ENCODE measurements at regions not wholly inside any gene's neighbourhood (a gene's known extent, or its start where the extent isn't known, plus 50 kb on each side); places are given as distances from the start of the nearest gene placed in this dataset.

GRCh38 chr12:111064154-111064553 is 143.8 kb upstream of the MYL2 start:
- Histone ChIP-seq H3K14ac (ENCODE audit: insufficient read length) (no peak overlapping the region), H3K36me3 (ENCODE audit: control insufficient read depth in 2 of 4, insufficient read depth in 4 of 4, low read length in 3 of 4) (no peaks in the 10 kb centered on the region), H2AK5ac (ENCODE audit: low read depth, low read length) (no peak overlapping the region), H3K4me2 (ENCODE audit: insufficient read depth in 1 of 2, low read depth in 2 of 2, low read length in 2 of 2) (no peak overlapping the region), H4K5ac (ENCODE audit: insufficient read length, low read depth, low read length) (no peak overlapping the region), H4K91ac (replicated peaks; ENCODE audit: insufficient read length, low read length) (no peak overlapping the region), H3K79me1 (ENCODE audit: low read depth, low read length) (peaks cover 12% of the 10 kb centered on the region; the same call in 1 of the 2 replicates), H3K23me2 (ENCODE audit: low read depth, low read length) (no peaks in the 10 kb centered on the region), H3K9ac (replicated peaks in 1 of 4; ENCODE audit: extremely low read depth in 1 of 4, low read depth in 3 of 4, low read length in 3 of 4) (no peak overlapping the region), H2BK5ac (ENCODE audit: low read depth, low read length) (no peak overlapping the region), H3K4ac (replicated peaks; ENCODE audit: insufficient read length, low read depth, low read length) (no peak overlapping the region), H3K56ac (replicated peaks; ENCODE audit: insufficient read length, low read depth, low read length) (no peak overlapping the region), H2BK12ac (ENCODE audit: low read depth, low read length) (no peak overlapping the region), H2AFZ (ENCODE audit: low read length) (no peak overlapping the region), H3K4me3 (ENCODE audit: extremely low read depth in 1 of 4, insufficient read depth in 2 of 4, low read depth in 3 of 4, low read length in 4 of 4) (no peak overlapping the region), H2BK20ac (ENCODE audit: low read length) (no peak overlapping the region), H3K27ac (ENCODE audit: low read depth, low read length) (no peak overlapping the region), H3K9me3 (ENCODE audit: insufficient read depth in 2 of 2, low read depth in 1 of 2, low read length in 1 of 2) (no peaks in the 10 kb centered on the region), H3K23ac (ENCODE audit: insufficient read length) (no peak overlapping the region), H3K27me3 (replicated peaks in 1 of 4; ENCODE audit: control insufficient read depth in 3 of 4, extremely low read depth in 1 of 4, insufficient read depth in 3 of 4, low read length in 3 of 4) (no peaks in the 10 kb centered on the region), H4K20me1 (replicated peaks in 1 of 2; ENCODE audit: control insufficient read depth in 1 of 2, insufficient read depth in 2 of 2, low read length in 2 of 2) (peaks cover 0 to 1% of the 10 kb centered on the region in 2 experiments), H3K4me1 (replicated peaks in 1 of 4; ENCODE audit: control insufficient read depth in 3 of 4, insufficient read depth in 4 of 4, low read length in 3 of 4) (peaks cover 0 to 19% (median 10%) of the 10 kb centered on the region in 4 experiments; a peak in 6 of 7 replicates), H2BK15ac (ENCODE audit: low read length) (no peak overlapping the region), H4K8ac (ENCODE audit: extremely low read depth, insufficient read depth, low read length) (no peak overlapping the region), H3K18ac (ENCODE audit: extremely low read depth, low read length) (no peak overlapping the region), H2BK120ac (replicated peaks; ENCODE audit: low read depth, low read length) (no peak overlapping the region), H3K79me2 (ENCODE audit: control insufficient read depth in 1 of 2, insufficient read depth in 2 of 2, low read length in 2 of 2) (0 out of 4 replicates have a peak, but pooled peaks cover 0 to 8% of the 10 kb centered on the region in 2 experiments)
- TF ChIP-seq CTCF (IDR thresholded peaks at IDR 0.05; ENCODE audit: control extremely low read depth in 1 of 3, insufficient read depth in 1 of 3, low read depth in 1 of 3, low read length in 3 of 3), result peak in 1 of 3 experiments; percentile 1; a peak in 1 of 4 replicates
- peak; percentile 86; the same call in 1 of the 2 replicates for TF ChIP-seq KDM1A (IDR thresholded peaks at IDR 0.05; ENCODE audit: borderline replicate concordance, low read length)
- TF ChIP-seq KDM5A (IDR thresholded peaks at IDR 0.05; ENCODE audit: low read length), result no peak
- TF ChIP-seq HDAC2 (IDR thresholded peaks at IDR 0.05; ENCODE audit: borderline replicate concordance in 1 of 2, low read depth in 2 of 2, low read length in 2 of 2), result 0 out of 4 replicates have a peak, but pooled peaks of 1 of the 2 experiments have one; percentile 58
- no peak for DNase-seq (ENCODE audit: low read depth in 1 of 2, low spot score in 2 of 2)
- ChIA-PET CTCF (ENCODE audit: partially characterized antibody) (interaction anchor here (0.7 to 2.1 kb wide), 4 partner anchors 11 to 170 kb away, joined by 3 to 5 read pairs (median 4); no protein-coding TSS in a partner anchor), POLR2A (ENCODE audit: partially characterized antibody) (interaction anchor here (0.9 to 1.3 kb wide), 2 partner anchors 12 to 29 kb away, joined by 3 read pairs; no protein-coding TSS in a partner anchor)
- no peak for FAIRE-seq
- WGBS, 2 experiments (ENCODE audit: extremely low coverage in 1 of 2, insufficient coverage in 1 of 2, insufficient read length in 1 of 2, insufficient replicate concordance in 2 of 2, low coverage in 1 of 2, low lambda C conversion rate in 2 of 2, missing lambda C conversion rate in 1 of 2), result 89% methylated on average over 3 of the region's 3 CpGs; no CpG with 5 or more reads in 1 of the 2 experiments
